ENCODE measurements at regions not wholly inside any gene's neighbourhood (a gene's known extent, or its start where the extent isn't known, plus 50 kb on each side); places are given as distances from the start of the nearest gene placed in this dataset.
"Not testable (repeated sequence)": the region's sequence is repeated elsewhere in the genome, so short reads cannot be mapped to it uniquely, and the experiment has no call there.

DNA sequence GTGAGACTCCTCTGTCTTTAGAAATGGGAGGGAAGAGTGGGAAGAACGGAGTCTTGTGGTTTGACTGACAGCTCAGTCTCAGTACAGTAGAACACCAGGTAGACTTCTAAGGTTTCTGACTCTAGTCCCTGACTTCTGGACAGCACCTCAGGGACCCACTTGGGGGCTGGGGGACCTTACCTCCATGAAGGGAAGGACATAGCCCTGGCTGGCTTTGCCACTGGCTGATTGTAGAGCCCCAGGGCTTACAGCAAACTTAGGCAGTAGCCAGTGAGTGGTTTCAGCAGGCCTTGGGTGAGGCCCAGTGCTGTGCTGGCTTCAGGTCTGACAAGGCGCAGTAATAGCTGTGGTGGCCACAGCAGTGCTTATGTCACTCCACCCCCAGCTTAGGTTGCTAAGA lies 290.0 kb upstream of the PRR16 start:
- H3K4me3 ChIP-seq (ENCODE audit: low read length in 3 of 3): no peak overlapping the region
- no peaks in the 10 kb centered on the region for H3K9me3 ChIP-seq (ENCODE audit: control insufficient read depth in 2 of 3, insufficient read depth in 1 of 3, low read length in 3 of 3)
- H3K36me3 ChIP-seq (ENCODE audit: control insufficient read depth in 2 of 3, insufficient read depth in 3 of 3, low read length in 3 of 3): no peaks in the 10 kb centered on the region
- no peak overlapping the region for H3K27ac ChIP-seq (ENCODE audit: low read depth in 2 of 2, low read length in 2 of 2)
- intact Hi-C loops (cut with DNase I): no loop called here
- DNase-seq: peak in 1 of 5 donors; percentile 37
- FAIRE-seq: no peak
- H3K4me1 ChIP-seq (ENCODE audit: control insufficient read depth in 2 of 3, insufficient read depth in 2 of 3, low read depth in 1 of 3, low read length in 3 of 3): no peaks in the 10 kb centered on the region
- H3K27me3 ChIP-seq (ENCODE audit: control insufficient read depth, insufficient read depth, low read length): no peaks in the 10 kb centered on the region
- H3K9ac ChIP-seq (ENCODE audit: low read length in 3 of 3): no peak overlapping the region
- TF ChIP-seq, protein P1, sequence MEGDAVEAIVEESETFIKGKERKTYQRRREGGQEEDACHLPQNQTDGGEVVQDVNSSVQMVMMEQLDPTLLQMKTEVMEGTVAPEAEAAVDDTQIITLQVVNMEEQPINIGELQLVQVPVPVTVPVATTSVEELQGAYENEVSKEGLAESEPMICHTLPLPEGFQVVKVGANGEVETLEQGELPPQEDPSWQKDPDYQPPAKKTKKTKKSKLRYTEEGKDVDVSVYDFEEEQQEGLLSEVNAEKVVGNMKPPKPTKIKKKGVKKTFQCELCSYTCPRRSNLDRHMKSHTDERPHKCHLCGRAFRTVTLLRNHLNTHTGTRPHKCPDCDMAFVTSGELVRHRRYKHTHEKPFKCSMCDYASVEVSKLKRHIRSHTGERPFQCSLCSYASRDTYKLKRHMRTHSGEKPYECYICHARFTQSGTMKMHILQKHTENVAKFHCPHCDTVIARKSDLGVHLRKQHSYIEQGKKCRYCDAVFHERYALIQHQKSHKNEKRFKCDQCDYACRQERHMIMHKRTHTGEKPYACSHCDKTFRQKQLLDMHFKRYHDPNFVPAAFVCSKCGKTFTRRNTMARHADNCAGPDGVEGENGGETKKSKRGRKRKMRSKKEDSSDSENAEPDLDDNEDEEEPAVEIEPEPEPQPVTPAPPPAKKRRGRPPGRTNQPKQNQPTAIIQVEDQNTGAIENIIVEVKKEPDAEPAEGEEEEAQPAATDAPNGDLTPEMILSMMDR (IDR thresholded peaks at IDR 0.05; ENCODE audit: borderline replicate concordance, extremely low read depth, insufficient read depth): no peak

DNA sequence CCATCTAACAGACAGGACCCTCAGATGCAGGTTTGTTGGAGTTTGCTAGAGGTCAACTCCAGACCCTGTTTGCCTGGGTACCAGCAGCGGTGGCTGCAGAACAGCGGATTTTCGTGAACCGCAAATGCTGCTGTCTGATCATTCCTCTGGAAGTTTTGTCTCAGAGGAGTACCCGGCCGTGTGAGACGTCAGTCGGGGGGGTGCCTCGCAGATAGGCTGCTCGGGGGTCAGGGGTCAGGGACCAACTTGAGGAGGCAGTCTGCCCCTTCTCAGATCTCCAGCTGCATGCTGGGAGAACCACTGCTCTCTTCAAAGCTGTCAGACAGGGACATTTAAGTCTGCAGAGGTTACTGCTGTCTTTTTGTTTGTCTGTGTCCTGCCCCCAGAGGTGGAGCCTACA lies 282.9 kb upstream of the PRR16 start:
- H3K9me3 ChIP-seq (ENCODE audit: control insufficient read depth in 2 of 3, insufficient read depth in 1 of 3, low read length in 3 of 3); H3K4me3 ChIP-seq (ENCODE audit: low read length in 3 of 3); FAIRE-seq; H3K36me3 ChIP-seq (ENCODE audit: control insufficient read depth in 2 of 3, insufficient read depth in 3 of 3, low read length in 3 of 3); H3K4me1 ChIP-seq (ENCODE audit: control insufficient read depth in 2 of 3, insufficient read depth in 2 of 3, low read depth in 1 of 3, low read length in 3 of 3); intact Hi-C loops (cut with DNase I); H3K9ac ChIP-seq (ENCODE audit: low read length in 3 of 3); H3K27ac ChIP-seq (ENCODE audit: low read depth in 2 of 2, low read length in 2 of 2); H3K27me3 ChIP-seq (ENCODE audit: control insufficient read depth, insufficient read depth, low read length); DNase-seq: not testable (repeated sequence)

DNA sequence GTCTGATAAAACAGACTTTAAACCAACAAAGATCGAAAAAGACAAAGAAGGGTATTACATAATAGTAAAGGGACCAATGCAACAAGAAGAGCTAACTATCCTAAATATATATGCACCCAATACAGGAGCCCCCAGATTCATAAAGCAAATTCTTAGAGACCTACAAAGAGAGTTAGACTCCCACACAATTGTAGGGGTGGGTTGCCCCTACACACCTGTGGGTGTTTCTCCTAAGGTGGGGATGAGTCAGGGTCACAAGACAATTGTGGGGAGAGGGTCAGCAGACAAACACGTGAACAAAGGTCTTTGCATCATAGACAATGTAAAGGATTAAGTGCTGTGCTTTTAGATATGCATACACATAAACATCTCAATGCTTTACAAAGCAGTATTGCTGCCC lies 269.4 kb upstream of the PRR16 start:
- H3K9ac ChIP-seq (ENCODE audit: low read length in 3 of 3); H3K4me1 ChIP-seq (ENCODE audit: control insufficient read depth in 2 of 3, insufficient read depth in 2 of 3, low read depth in 1 of 3, low read length in 3 of 3); H3K27me3 ChIP-seq (ENCODE audit: control insufficient read depth, insufficient read depth, low read length); intact Hi-C loops (cut with DNase I); DNase-seq; H3K36me3 ChIP-seq (ENCODE audit: control insufficient read depth in 2 of 3, insufficient read depth in 3 of 3, low read length in 3 of 3); FAIRE-seq; H3K27ac ChIP-seq (ENCODE audit: low read depth in 2 of 2, low read length in 2 of 2); H3K4me3 ChIP-seq (ENCODE audit: low read length in 3 of 3); H3K9me3 ChIP-seq (ENCODE audit: control insufficient read depth in 2 of 3, insufficient read depth in 1 of 3, low read length in 3 of 3): not testable (repeated sequence)

DNA sequence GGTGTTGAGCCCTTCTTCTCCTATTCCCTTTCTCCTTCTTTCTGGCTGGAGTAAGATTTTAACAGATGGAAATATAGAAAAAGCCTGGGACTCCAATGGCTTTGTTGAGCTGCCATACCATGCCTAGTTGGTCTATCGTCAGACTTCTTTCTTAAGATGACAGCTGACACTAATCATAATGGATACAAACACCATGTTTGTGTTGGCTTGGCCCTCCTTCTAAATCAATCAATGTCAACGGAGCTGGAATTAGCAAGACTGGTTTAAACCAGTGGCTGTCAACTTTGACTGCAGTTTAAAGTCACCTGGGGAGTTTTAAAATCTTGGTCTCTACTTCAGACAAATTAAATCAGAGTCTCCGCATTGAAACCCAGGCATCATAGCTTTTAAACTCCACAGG lies 264.5 kb upstream of the PRR16 start:
- no peaks in the 10 kb centered on the region for H3K36me3 ChIP-seq (ENCODE audit: control insufficient read depth in 2 of 3, insufficient read depth in 3 of 3, low read length in 3 of 3)
- no peak overlapping the region for H3K4me3 ChIP-seq (ENCODE audit: low read length in 3 of 3)
- no peak overlapping the region for H3K27ac ChIP-seq (ENCODE audit: low read depth in 2 of 2, low read length in 2 of 2)
- TF ChIP-seq, protein P1 (IDR thresholded peaks at IDR 0.05; ENCODE audit: borderline replicate concordance, extremely low read depth, insufficient read depth): no peak
- no peaks in the 10 kb centered on the region for H3K9me3 ChIP-seq (ENCODE audit: control insufficient read depth in 2 of 3, insufficient read depth in 1 of 3, low read length in 3 of 3)
- no peak for FAIRE-seq
- intact Hi-C loops (cut with DNase I): no loop called here
- peak in 1 of 5 donors; percentile 3 for DNase-seq
- no peaks in the 10 kb centered on the region for H3K4me1 ChIP-seq (ENCODE audit: control insufficient read depth in 2 of 3, insufficient read depth in 2 of 3, low read depth in 1 of 3, low read length in 3 of 3)
- no peaks in the 10 kb centered on the region for H3K27me3 ChIP-seq (ENCODE audit: control insufficient read depth, insufficient read depth, low read length)
- no peak overlapping the region for H3K9ac ChIP-seq (ENCODE audit: low read length in 3 of 3)

DNA sequence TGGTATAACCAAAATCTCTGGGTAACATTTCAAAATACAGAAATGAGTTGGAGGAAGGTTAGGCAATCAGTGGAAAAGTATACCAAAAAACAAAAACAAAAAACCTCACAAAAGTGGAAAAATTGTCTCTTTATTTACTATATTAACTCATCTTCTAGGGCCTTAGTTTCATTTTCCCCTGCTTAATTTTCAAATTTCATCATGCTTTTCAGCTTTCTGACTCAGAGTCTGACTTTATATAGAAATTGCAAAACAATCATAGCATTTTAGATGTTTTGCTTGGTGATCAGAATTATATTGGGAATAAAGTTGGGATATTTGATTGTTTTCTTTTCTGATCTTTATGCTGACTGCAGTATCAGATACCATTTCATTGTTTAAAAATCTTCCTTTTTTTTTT lies 257.0 kb upstream of the PRR16 start:
- Histone ChIP-seq H3K27ac (ENCODE audit: low read depth in 2 of 2, low read length in 2 of 2) (no peak overlapping the region), H3K36me3 (ENCODE audit: control insufficient read depth in 2 of 3, insufficient read depth in 3 of 3, low read length in 3 of 3) (no peaks in the 10 kb centered on the region), H3K9me3 (ENCODE audit: control insufficient read depth in 2 of 3, insufficient read depth in 1 of 3, low read length in 3 of 3) (no peaks in the 10 kb centered on the region), H3K27me3 (ENCODE audit: control insufficient read depth, insufficient read depth, low read length) (no peaks in the 10 kb centered on the region), H3K4me1 (ENCODE audit: control insufficient read depth in 2 of 3, insufficient read depth in 2 of 3, low read depth in 1 of 3, low read length in 3 of 3) (no peaks in the 10 kb centered on the region), H3K9ac (ENCODE audit: low read length in 3 of 3) (no peak overlapping the region), H3K4me3 (ENCODE audit: low read length in 3 of 3) (no peak overlapping the region)
- no peak for FAIRE-seq
- intact Hi-C loops (cut with DNase I): no loop called here
- DNase-seq: no peak
- TF ChIP-seq, protein P1 (IDR thresholded peaks at IDR 0.05; ENCODE audit: borderline replicate concordance, extremely low read depth, insufficient read depth): no peak
